Stromal cell of bone marrow (primary cell): ENCODE measurements at regions not wholly inside any gene's neighbourhood (a gene's known extent, or its start where the extent isn't known, plus 50 kb on each side); places are given as distances from the start of the nearest gene placed in this dataset.
A peak's percentile ranks its signal among the peaks of the same experiment; 100 is the strongest.

Source experiments
- DNase-seq: peaks from one replicate; pipeline ENCODE4 v3.0.0-alpha.2; 2012; ENCODE audit warnings: low read depth

- DNase-seq = no peak
Measured at GRCh38 chr2:5751873-5752482, 59.8 kb downstream of the SOX11 start.

GRCh38 chr2:5756272-5756671, 64.1 kb downstream of the SOX11 start:
- no peak for DNase-seq

GRCh38 chr2:5758346-5758745, 66.2 kb downstream of the SOX11 start:
- DNase-seq = no peak

GRCh38 chr2:5759949-5760348, 67.8 kb downstream of the SOX11 start:
- no peak for DNase-seq

- DNase-seq = no peak
Measured at GRCh38 chr2:5763531-5763930, 71.3 kb downstream of the SOX11 start.

GRCh38 chr2:5764041-5764440, 71.9 kb downstream of the SOX11 start:
- DNase-seq = no peak

- peak; percentile 90 for DNase-seq
Measured at GRCh38 chr2:5766056-5766455, 73.9 kb downstream of the SOX11 start.

- peak; percentile 74 for DNase-seq
Measured at GRCh38 chr2:5766561-5766960, 74.4 kb downstream of the SOX11 start.

GRCh38 chr2:5777131-5777535, 84.9 kb downstream of the SOX11 start:
- DNase-seq = no peak

- no peak for DNase-seq
Measured at GRCh38 chr2:5781679-5782078, 89.5 kb downstream of the SOX11 start.

GRCh38 chr2:5782103-5782502, 89.9 kb downstream of the SOX11 start:
- no peak for DNase-seq

GRCh38 chr2:5788447-5788846, 96.3 kb downstream of the SOX11 start:
- DNase-seq = no peak

- no peak for DNase-seq
Measured at GRCh38 chr2:5791371-5791770, 99.2 kb downstream of the SOX11 start.

- DNase-seq = no peak
Measured at GRCh38 chr2:5794012-5794411, 101.8 kb downstream of the SOX11 start.

GRCh38 chr2:5798084-5798483, 105.9 kb downstream of the SOX11 start:
- DNase-seq = peak; percentile 16

GRCh38 chr2:5799348-5799747, 107.2 kb downstream of the SOX11 start:
- DNase-seq = no peak

- DNase-seq = peak; percentile 40
Measured at GRCh38 chr2:5803547-5803946, 111.4 kb downstream of the SOX11 start.

- no peak for DNase-seq
Measured at GRCh38 chr2:5818961-5819600, 126.9 kb downstream of the SOX11 start.

GRCh38 chr2:5824126-5824525, 131.9 kb downstream of the SOX11 start:
- DNase-seq = no peak

GRCh38 chr2:5825686-5826085, 133.5 kb downstream of the SOX11 start:
- DNase-seq = no peak

- DNase-seq = no peak
Measured at GRCh38 chr2:5826979-5827655, 134.9 kb downstream of the SOX11 start.

- no peak for DNase-seq
Measured at GRCh38 chr2:5834501-5834900, 142.3 kb downstream of the SOX11 start.

- DNase-seq = no peak
Measured at GRCh38 chr2:5839550-5839949, 147.4 kb downstream of the SOX11 start.

GRCh38 chr2:5841126-5841525, 148.9 kb downstream of the SOX11 start:
- DNase-seq = no peak
